Fibroblast of villous mesenchyme (primary cell): ENCODE measurements at regions not wholly inside any gene's neighbourhood (a gene's known extent, or its start where the extent isn't known, plus 50 kb on each side); places are given as distances from the start of the nearest gene placed in this dataset.

Source experiments
- DNase-seq: peaks from one replicate; pipeline ENCODE4 v3.0.0-alpha.2; 2010; ENCODE audit warnings: low read depth
- H3K4me3 ChIP-seq: 2 replicates; pipeline ENCODE4 v1.5.1; 2011; ENCODE audit warnings: low read depth, mild to moderate bottlenecking, low read length
- TF ChIP-seq, protein P1 (sequence below): IDR thresholded peaks from 2 replicates; pipeline ENCODE4 v1.5.1; 2012; ENCODE audit warnings: low read depth, mild to moderate bottlenecking, low read length; ENCODE audit not compliant: insufficient read depth

DNA sequence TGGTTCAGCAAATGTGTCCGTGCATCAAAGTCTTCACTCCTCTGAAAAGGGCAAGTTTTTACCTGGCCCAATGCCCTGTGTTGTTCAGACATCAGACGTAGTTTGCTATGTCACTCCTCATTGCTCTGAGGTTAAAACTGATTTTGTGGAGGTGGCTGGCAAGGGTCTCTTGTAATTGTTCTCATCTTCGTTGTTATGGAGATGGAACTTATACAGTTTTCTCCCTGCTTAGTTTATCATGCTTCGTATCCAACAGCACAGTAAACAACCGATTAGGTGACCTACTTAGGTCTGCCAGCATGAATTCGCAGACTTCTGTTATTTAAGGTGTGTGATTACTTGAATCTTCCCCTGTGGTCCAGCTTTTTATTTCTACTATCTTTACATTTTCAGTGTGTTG lies 274.1 kb upstream of the SMIM30 start:
- H3K4me3 ChIP-seq, result no peak overlapping the region
- TF ChIP-seq, protein P1, sequence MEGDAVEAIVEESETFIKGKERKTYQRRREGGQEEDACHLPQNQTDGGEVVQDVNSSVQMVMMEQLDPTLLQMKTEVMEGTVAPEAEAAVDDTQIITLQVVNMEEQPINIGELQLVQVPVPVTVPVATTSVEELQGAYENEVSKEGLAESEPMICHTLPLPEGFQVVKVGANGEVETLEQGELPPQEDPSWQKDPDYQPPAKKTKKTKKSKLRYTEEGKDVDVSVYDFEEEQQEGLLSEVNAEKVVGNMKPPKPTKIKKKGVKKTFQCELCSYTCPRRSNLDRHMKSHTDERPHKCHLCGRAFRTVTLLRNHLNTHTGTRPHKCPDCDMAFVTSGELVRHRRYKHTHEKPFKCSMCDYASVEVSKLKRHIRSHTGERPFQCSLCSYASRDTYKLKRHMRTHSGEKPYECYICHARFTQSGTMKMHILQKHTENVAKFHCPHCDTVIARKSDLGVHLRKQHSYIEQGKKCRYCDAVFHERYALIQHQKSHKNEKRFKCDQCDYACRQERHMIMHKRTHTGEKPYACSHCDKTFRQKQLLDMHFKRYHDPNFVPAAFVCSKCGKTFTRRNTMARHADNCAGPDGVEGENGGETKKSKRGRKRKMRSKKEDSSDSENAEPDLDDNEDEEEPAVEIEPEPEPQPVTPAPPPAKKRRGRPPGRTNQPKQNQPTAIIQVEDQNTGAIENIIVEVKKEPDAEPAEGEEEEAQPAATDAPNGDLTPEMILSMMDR, result no peak
- DNase-seq, result no peak

DNA sequence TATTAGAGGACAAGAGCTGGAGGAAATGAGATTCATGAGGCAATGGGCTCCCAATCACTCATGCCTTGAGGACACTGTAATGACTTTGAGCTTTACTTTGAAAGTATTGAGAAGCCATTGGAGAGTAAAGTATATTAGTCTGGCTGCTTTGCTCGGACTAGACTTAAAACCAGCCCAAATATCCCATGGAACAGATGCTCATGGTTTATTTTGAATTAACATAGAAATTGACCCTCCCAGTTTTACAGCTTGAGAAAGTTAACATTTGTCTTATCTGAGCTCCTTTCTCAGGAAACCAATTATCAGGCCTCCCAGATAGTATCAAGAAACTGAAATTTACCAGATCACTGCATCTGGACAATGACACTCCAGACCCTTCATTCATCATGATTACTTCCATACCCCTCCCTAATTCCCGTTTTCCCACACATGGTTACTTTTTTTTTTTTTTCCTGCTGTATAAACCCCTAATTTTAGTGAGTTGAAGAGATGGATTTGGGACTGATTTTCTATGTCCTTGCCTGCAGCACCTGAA lies 270.8 kb upstream of the SMIM30 start:
- no peak overlapping the region for H3K4me3 ChIP-seq
- TF ChIP-seq, protein P1, result no peak
- DNase-seq, result no peak

DNA sequence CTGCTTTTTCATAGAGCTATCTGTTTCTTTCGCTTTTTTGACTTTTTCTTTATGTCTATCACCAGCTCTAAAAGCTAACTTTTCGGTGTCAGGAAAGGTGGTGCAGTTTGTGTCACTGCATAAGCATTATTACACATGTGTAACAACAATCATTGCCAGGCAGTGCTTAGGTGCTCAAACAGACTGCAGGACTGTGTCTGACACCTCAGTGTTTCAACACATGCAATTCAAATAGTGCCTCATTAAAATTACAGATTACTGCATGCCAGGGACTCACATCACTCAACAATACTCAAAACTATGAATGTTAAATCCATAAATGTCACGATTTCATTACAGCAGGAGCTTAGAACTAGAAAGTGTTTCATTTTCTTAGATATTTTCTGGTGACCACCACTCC lies 265.3 kb upstream of the SMIM30 start:
- H3K4me3 ChIP-seq, result no peak overlapping the region
- no peak for DNase-seq
- TF ChIP-seq, protein P1, result no peak

DNA sequence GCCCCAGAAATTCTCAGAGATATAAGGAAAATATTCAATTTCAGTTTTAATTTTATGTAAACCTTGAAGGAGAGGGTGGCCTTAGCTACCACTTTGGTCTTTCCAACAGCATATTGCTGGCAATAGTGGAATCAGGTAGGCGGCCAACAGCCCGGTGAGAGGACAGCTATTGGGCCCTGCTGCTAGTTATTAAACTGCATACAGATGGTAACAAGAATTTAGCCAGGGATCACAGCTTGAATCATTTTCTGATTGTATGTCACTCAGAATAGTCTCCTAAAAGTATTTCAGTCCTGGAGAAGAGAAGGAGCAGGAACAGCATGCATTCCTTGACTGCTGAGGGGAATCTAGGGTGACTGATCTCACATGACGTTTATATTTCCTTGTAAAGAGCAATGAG lies 261.4 kb upstream of the SMIM30 start:
- TF ChIP-seq, protein P1, result no peak
- no peak for DNase-seq
- no peak overlapping the region for H3K4me3 ChIP-seq

DNA sequence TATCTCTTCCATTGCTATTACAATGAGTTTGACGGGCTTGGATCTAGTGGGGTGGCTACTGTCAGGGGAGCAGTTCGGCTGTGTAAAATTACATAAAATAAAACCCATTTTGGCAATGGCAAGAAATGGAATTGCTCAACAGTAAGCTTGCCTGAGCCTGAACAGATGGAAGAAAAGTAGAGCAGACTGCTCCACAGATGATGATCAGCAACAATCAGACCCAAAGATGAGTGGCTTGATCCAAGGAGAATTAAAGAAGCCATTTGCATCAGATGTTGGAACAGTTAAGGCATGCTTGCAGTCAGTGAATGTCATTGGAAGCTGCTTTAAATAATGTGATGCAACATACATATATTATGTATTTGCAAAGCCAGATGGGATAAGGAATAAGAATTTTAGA lies 256.6 kb upstream of the SMIM30 start:
- TF ChIP-seq, protein P1, result no peak
- no peak for DNase-seq
- no peak overlapping the region for H3K4me3 ChIP-seq

DNA sequence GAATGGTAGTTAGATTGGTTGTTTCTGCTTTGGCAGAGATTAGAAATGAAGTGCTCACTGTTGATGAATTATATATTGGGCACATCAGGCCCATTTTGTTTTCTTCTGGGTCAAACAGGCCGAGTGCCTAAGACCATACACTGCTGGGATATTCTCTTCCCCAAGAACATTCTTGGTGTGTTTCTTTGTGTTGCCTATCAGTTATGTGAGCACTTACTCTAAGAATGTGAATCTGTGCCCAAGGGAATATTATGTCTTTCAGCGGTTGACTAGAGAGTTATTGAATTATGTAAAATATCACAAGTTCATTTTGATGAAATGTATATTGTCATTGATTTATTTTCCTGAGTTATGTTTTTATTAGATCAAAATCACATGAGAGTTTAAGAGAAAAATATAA lies 255.5 kb upstream of the SMIM30 start:
- DNase-seq, result no peak
- TF ChIP-seq, protein P1, result no peak
- no peak overlapping the region for H3K4me3 ChIP-seq

DNA sequence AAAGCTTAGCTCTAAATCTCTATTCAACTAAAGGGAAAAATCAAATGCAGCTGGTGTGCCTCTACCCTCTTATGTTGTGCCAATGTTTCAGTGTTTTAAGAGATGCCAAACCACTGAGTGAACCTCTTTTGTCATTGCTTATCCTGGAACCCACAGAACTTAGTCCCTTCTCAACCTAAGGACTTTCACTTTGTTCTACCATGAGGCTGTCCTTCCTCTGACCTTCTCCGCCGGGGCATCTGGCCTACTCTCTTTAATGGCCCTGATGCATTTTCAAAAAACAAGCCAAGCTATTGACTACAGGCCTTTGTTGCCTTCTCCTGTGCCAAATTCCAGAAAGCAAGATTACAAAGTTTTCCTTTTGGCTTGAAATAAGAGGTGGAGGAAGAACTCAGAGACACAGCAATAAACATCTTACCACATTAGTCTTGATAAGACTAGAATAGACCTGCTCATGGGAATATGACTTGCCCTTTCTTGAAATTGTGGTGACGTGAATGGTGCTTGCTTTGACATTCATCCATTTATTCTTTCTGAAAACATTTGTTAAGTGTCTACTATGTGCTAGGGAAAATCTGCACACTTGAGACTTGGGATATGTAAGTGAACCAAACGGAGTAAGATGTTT lies 253.2 kb upstream of the SMIM30 start:
- no peak for DNase-seq
- TF ChIP-seq, protein P1, result no peak

More for the DNA sequence above, 253.2 kb upstream of the SMIM30 start:
- H3K4me3 ChIP-seq, result no peak overlapping the region
